ENCODE measurements at regions not wholly inside any gene's neighbourhood (a gene's known extent, or its start where the extent isn't known, plus 50 kb on each side); places are given as distances from the start of the nearest gene placed in this dataset.
"Not testable (repeated sequence)": the region's sequence is repeated elsewhere in the genome, so short reads cannot be mapped to it uniquely, and the experiment has no call there.

GRCh38 chr5:130580264-130580663, 584.8 kb downstream of the HINT1 start:
- no peak for DNase-seq (ENCODE audit: low spot score)

GRCh38 chr5:130578354-130578753, 586.7 kb downstream of the HINT1 start:
- DNase-seq (ENCODE audit: low spot score) = no peak

GRCh38 chr5:130571076-130571475, 594.0 kb downstream of the HINT1 start:
- no peak for DNase-seq (ENCODE audit: low spot score)

GRCh38 chr5:130568791-130569190, 596.3 kb downstream of the HINT1 start:
- DNase-seq (ENCODE audit: low spot score) = no peak

- no peak for DNase-seq (ENCODE audit: low spot score)
These were observed 609.6 kb downstream of the HINT1 start for GRCh38 chr5:130555429-130555828.

- no peak for DNase-seq (ENCODE audit: low spot score)
These were observed 614.5 kb downstream of the HINT1 start for GRCh38 chr5:130550562-130550928.

- no peak for DNase-seq (ENCODE audit: low spot score)
These were observed 615.0 kb downstream of the HINT1 start for GRCh38 chr5:130549884-130550561.

- no peak for DNase-seq (ENCODE audit: low spot score)
These were observed 618.8 kb downstream of the HINT1 start for GRCh38 chr5:130546211-130546610.

GRCh38 chr5:130545291-130545690, 619.8 kb downstream of the HINT1 start:
- no peak for DNase-seq (ENCODE audit: low spot score)

- no peak for DNase-seq (ENCODE audit: low spot score)
These were observed 623.3 kb downstream of the HINT1 start for GRCh38 chr5:130541617-130542221.

- DNase-seq (ENCODE audit: low spot score) = no peak
These were observed 628.4 kb downstream of the HINT1 start for GRCh38 chr5:130536691-130537090.

- no peak for DNase-seq (ENCODE audit: low spot score)
These were observed 628.5 kb downstream of the CHSY3 start for GRCh38 chr5:130532786-130533185.

GRCh38 chr5:130529511-130530485, 625.5 kb downstream of the CHSY3 start:
- no peak for DNase-seq (ENCODE audit: low spot score)

GRCh38 chr5:130529111-130529510, 624.8 kb downstream of the CHSY3 start:
- no peak for DNase-seq (ENCODE audit: low spot score)

GRCh38 chr5:130528474-130528873, 624.2 kb downstream of the CHSY3 start:
- peak; percentile 17 for DNase-seq (ENCODE audit: low spot score)

- no peak for DNase-seq (ENCODE audit: low spot score)
These were observed 622.4 kb downstream of the CHSY3 start for GRCh38 chr5:130526708-130527107.

GRCh38 chr5:130520211-130520610, 615.9 kb downstream of the CHSY3 start:
- no peak for DNase-seq (ENCODE audit: low spot score)

- DNase-seq (ENCODE audit: low spot score) = no peak
These were observed 610.9 kb downstream of the CHSY3 start for GRCh38 chr5:130514984-130515690.

- DNase-seq (ENCODE audit: low spot score) = no peak
These were observed 598.4 kb downstream of the CHSY3 start for GRCh38 chr5:130502702-130503101.

- no peak for DNase-seq (ENCODE audit: low spot score)
These were observed 597.0 kb downstream of the CHSY3 start for GRCh38 chr5:130501151-130501865.

- DNase-seq (ENCODE audit: low spot score) = not testable (repeated sequence)
These were observed 596.2 kb downstream of the CHSY3 start for GRCh38 chr5:130500495-130500894.

GRCh38 chr5:130496215-130496614, 592.0 kb downstream of the CHSY3 start:
- DNase-seq (ENCODE audit: low spot score) = no peak

All from AG20443 (cell line).